A549 (cell line): ENCODE measurements at regions not wholly inside any gene's neighbourhood (a gene's known extent, or its start where the extent isn't known, plus 50 kb on each side); places are given as distances from the start of the nearest gene placed in this dataset.

Experiments used
- CTCF ChIP-seq: fragments of >200 bp; sonication (Bioruptor Twin); formaldehyde crosslinking; IDR thresholded peaks from 3 replicates; pipeline ENCODE4 v1.5.1; 2016
- EP300 ChIP-seq, 2 experiments: fragments of >200 bp; sonication (Bioruptor Twin); formaldehyde crosslinking; IDR thresholded peaks; 2 replicates in 1 of 2; 3 replicates in 1 of 2; pipeline ENCODE4 v1.6.1; 2016 to 2017
- HDAC2 ChIP-seq: fragments of 200-600 bp; sonication (generic); IDR thresholded peaks from 2 replicates; pipeline ENCODE4 v1.6.1; 2016
- HMGXB4 ChIP-seq: fragments of 250-450 bp; sonication (Bioruptor Pico); IDR thresholded peaks from 2 replicates; pipeline ENCODE4 v1.5.0; 2021; ENCODE audit warnings: mild to moderate bottlenecking, moderate library complexity, borderline replicate concordance
- MAFK ChIP-seq: fragments of 450-650 bp; IDR thresholded peaks from 2 replicates; pipeline ENCODE4 v1.6.1; 2014; ENCODE audit not compliant: partially characterized antibody
- PBX3 ChIP-seq: IDR thresholded peaks from 2 replicates; pipeline ENCODE4 v1.6.1; 2012
- POLR2A ChIP-seq: IDR thresholded peaks from 2 replicates; pipeline ENCODE4 v1.6.1; 2012; ENCODE audit warnings: mild to moderate bottlenecking, low read length
- RAD21 ChIP-seq, 2 experiments: fragments of >200 bp in 1 of 2; sonication (Bioruptor Twin) in 1 of 2; formaldehyde crosslinking in 1 of 2; IDR thresholded peaks in 1 of 2; conservative IDR thresholded peaks in 1 of 2; 2 replicates in 1 of 2; 3 replicates in 1 of 2; pipeline ENCODE4 v1.6.1; 2012 to 2018; ENCODE audit warnings: inconsistent platforms in 1 of 2
- ZSCAN20 ChIP-seq: fragments of 250-450 bp; sonication (Bioruptor Pico); IDR thresholded peaks from 2 replicates; pipeline ENCODE4 v1.8.0; 2022; ENCODE audit warnings: mild to moderate bottlenecking, moderate library complexity
- TF ChIP-seq, protein P1 (sequence below): fragments of 150-350 bp; IDR thresholded peaks from 2 replicates; pipeline ENCODE4 v1.6.1; 2014; ENCODE audit warnings: low read depth, mild to moderate bottlenecking, low read length
- TF ChIP-seq, protein P2 (sequence below): IDR thresholded peaks from 2 replicates; pipeline ENCODE4 v1.6.1; 2012; ENCODE audit warnings: low read depth, borderline replicate concordance

GRCh38 chr2:161480123-161480522, 64.0 kb downstream of the TBR1 start:
- no peak for TF ChIP-seq CTCF
- no peak for TF ChIP-seq EP300 (IDR thresholded peaks at IDR 0.05)
- no peak for TF ChIP-seq HDAC2
- TF ChIP-seq RAD21 (conservative IDR thresholded peaks at IDR 0.05 in 1 of 2, IDR thresholded peaks at IDR 0.05 in 1 of 2): no peak
- TF ChIP-seq ZSCAN20: no peak
- TF ChIP-seq PBX3: no peak
- TF ChIP-seq POLR2A: no peak
- no peak for TF ChIP-seq MAFK
- TF ChIP-seq, protein P1, sequence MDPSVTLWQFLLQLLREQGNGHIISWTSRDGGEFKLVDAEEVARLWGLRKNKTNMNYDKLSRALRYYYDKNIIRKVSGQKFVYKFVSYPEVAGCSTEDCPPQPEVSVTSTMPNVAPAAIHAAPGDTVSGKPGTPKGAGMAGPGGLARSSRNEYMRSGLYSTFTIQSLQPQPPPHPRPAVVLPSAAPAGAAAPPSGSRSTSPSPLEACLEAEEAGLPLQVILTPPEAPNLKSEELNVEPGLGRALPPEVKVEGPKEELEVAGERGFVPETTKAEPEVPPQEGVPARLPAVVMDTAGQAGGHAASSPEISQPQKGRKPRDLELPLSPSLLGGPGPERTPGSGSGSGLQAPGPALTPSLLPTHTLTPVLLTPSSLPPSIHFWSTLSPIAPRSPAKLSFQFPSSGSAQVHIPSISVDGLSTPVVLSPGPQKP: no peak
- TF ChIP-seq HMGXB4 (CRISPR knock-in tag): no peak
- TF ChIP-seq, protein P2, sequence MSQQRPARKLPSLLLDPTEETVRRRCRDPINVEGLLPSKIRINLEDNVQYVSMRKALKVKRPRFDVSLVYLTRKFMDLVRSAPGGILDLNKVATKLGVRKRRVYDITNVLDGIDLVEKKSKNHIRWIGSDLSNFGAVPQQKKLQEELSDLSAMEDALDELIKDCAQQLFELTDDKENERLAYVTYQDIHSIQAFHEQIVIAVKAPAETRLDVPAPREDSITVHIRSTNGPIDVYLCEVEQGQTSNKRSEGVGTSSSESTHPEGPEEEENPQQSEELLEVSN: no peak
